ENCODE measurements at regions not wholly inside any gene's neighbourhood (a gene's known extent, or its start where the extent isn't known, plus 50 kb on each side); places are given as distances from the start of the nearest gene placed in this dataset.

DNA sequence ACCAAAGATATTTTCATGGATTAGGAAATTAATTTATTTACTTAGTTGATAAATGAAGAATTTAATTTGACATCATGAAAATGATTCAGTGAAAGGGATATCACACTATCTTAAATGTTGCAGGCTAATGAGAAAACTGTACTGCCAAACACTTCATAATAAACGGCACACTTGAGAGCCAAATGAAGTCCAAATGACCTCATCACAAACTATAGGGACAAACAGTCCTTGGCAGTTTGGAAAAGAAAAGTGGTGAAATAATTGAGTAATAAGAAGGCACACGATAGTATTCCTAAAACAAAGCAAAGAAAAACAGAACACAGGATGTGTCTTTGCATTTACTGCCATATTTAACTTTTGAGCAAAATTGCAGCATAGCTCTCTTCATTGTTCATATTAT is 116.9 kb upstream of the TLR4 start:
- TF ChIP-seq, protein P1, sequence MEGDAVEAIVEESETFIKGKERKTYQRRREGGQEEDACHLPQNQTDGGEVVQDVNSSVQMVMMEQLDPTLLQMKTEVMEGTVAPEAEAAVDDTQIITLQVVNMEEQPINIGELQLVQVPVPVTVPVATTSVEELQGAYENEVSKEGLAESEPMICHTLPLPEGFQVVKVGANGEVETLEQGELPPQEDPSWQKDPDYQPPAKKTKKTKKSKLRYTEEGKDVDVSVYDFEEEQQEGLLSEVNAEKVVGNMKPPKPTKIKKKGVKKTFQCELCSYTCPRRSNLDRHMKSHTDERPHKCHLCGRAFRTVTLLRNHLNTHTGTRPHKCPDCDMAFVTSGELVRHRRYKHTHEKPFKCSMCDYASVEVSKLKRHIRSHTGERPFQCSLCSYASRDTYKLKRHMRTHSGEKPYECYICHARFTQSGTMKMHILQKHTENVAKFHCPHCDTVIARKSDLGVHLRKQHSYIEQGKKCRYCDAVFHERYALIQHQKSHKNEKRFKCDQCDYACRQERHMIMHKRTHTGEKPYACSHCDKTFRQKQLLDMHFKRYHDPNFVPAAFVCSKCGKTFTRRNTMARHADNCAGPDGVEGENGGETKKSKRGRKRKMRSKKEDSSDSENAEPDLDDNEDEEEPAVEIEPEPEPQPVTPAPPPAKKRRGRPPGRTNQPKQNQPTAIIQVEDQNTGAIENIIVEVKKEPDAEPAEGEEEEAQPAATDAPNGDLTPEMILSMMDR (IDR thresholded peaks at IDR 0.05; ENCODE audit: poor library complexity), result no peak
- TF ChIP-seq EZH2 (IDR thresholded peaks at IDR 0.05; ENCODE audit: borderline replicate concordance), result no peak

All from hepatocyte (in vitro differentiated cells).